Kidney (tissue), 13 donors: ENCODE measurements at regions not wholly inside any gene's neighbourhood (a gene's known extent, or its start where the extent isn't known, plus 50 kb on each side); places are given as distances from the start of the nearest gene placed in this dataset.
A peak's percentile ranks its signal among the peaks of the same experiment; 100 is the strongest.

Experiments used
- DNase-seq, 5 donors: peaks; one replicate each; pipeline ENCODE4 v3.0.0-alpha.2; 2013 to 2020
- FAIRE-seq: peaks from 2 replicates; lab custom pipeline; 2012; peaks lifted over from hg19 to GRCh38; lab: Jason Lieb, UNC
- H3K27ac ChIP-seq, 2 donors: one replicate each; pipeline ENCODE4 v1.7.0; 2013; ENCODE audit warnings: low read depth in 2 of 2, low read length in 2 of 2, inconsistent platforms in 1 of 2
- H3K27me3 ChIP-seq: one replicate; pipeline ENCODE4 v1.7.1; 2013; ENCODE audit warnings: low read length, inconsistent platforms; ENCODE audit not compliant: control insufficient read depth, insufficient read depth
- H3K36me3 ChIP-seq, 3 donors: one replicate each; pipeline versions ENCODE4 v1.7.0 to v1.7.1; 2013; ENCODE audit warnings: low read length in 3 of 3, control low read depth in 1 of 3, inconsistent platforms in 1 of 3; ENCODE audit not compliant: insufficient read depth in 3 of 3, control insufficient read depth in 2 of 3
- H3K4me1 ChIP-seq, 3 donors: one replicate each; pipeline versions ENCODE4 v1.7.0 to v1.7.1; 2013; ENCODE audit warnings: low read length in 3 of 3, inconsistent platforms in 1 of 3, low read depth in 1 of 3; ENCODE audit not compliant: control insufficient read depth in 2 of 3, insufficient read depth in 2 of 3
- H3K4me3 ChIP-seq, 3 donors: one replicate each; pipeline versions ENCODE4 v1.7.0 to v1.8.1; 2013; ENCODE audit warnings: low read length in 3 of 3, control low read depth in 1 of 3, inconsistent platforms in 1 of 3
- H3K9ac ChIP-seq, 3 donors: one replicate each; pipeline versions ENCODE4 v1.7.0 to v1.7.1; 2013; ENCODE audit warnings: low read length in 3 of 3, control low read depth in 1 of 3, inconsistent platforms in 1 of 3
- H3K9me3 ChIP-seq, 3 donors: one replicate each; pipeline versions ENCODE4 v1.7.0 to v1.7.1; 2013; ENCODE audit warnings: low read length in 3 of 3, control low read depth in 1 of 3, inconsistent platforms in 1 of 3; ENCODE audit not compliant: control insufficient read depth in 2 of 3, insufficient read depth in 1 of 3
- intact Hi-C: fragments of 100-400 bp; cut with DNase I; formaldehyde crosslinking; loops from one replicate; pipeline ENCODE4 v1.11.1; 2022
- TF ChIP-seq, protein P1 (sequence below): IDR thresholded peaks from 3 replicates; pipeline ENCODE4 v1.5.1; 2012; ENCODE audit warnings: mild to moderate bottlenecking, moderate library complexity, borderline replicate concordance; ENCODE audit not compliant: insufficient read depth; ENCODE audit errors: extremely low read depth
- donor health status: control.
- donor health status: control.
- donor health status: control.
- donor health status: control.
- donor health status: control.
- donor health status: DM: yes; HTN: yes; CAD: no.
- donor health status: Normal renal cell carcinoma (clear cell type).

GRCh38 chr5:107808671-107809137 is 138.0 kb upstream of the EFNA5 start:
- Histone ChIP-seq H3K36me3 (no peaks in the 10 kb centered on the region), H3K4me3 (no peak overlapping the region), H3K9ac (no peak overlapping the region), H3K4me1 (peaks cover 0 to 5% (median 2%) of the 10 kb centered on the region in 3 donors), H3K9me3 (no peaks in the 10 kb centered on the region), H3K27ac (no peak overlapping the region), H3K27me3 (no peaks in the 10 kb centered on the region)
- intact Hi-C loops: no loop called here
- TF ChIP-seq, protein P1, sequence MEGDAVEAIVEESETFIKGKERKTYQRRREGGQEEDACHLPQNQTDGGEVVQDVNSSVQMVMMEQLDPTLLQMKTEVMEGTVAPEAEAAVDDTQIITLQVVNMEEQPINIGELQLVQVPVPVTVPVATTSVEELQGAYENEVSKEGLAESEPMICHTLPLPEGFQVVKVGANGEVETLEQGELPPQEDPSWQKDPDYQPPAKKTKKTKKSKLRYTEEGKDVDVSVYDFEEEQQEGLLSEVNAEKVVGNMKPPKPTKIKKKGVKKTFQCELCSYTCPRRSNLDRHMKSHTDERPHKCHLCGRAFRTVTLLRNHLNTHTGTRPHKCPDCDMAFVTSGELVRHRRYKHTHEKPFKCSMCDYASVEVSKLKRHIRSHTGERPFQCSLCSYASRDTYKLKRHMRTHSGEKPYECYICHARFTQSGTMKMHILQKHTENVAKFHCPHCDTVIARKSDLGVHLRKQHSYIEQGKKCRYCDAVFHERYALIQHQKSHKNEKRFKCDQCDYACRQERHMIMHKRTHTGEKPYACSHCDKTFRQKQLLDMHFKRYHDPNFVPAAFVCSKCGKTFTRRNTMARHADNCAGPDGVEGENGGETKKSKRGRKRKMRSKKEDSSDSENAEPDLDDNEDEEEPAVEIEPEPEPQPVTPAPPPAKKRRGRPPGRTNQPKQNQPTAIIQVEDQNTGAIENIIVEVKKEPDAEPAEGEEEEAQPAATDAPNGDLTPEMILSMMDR: no peak
- peak; percentile 71 to 97 (median 95) for DNase-seq
- no peak for FAIRE-seq

DNA sequence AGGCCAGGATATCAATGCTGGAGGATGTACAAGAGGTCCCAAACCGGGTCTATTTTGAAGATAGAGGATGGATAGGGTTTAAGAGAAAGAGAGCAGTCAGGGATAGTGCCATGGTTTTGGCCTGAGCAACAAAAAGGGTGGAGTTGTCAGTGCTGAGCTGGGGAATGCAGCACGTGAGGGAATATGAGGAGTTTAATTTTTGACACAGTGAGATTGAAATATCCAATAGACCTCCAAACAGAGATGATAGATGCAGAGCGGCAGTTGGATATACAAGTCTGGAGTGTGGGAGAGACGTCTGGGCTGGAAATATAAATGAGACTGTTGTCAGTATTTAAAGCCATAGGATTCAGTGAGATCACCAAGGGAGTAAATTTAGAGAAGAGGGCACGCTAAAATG is 136.7 kb upstream of the EFNA5 start:
- H3K27ac ChIP-seq: no peak overlapping the region
- no peak overlapping the region for H3K4me3 ChIP-seq
- no peaks in the 10 kb centered on the region for H3K9me3 ChIP-seq
- no peaks in the 10 kb centered on the region for H3K36me3 ChIP-seq
- intact Hi-C loops: no loop called here
- no peak overlapping the region for H3K9ac ChIP-seq
- FAIRE-seq (no peak), DNase-seq (no peak)
- TF ChIP-seq, protein P1: no peak
- H3K4me1 ChIP-seq: peaks cover 0 to 5% (median 2%) of the 10 kb centered on the region in 3 donors
- no peaks in the 10 kb centered on the region for H3K27me3 ChIP-seq

GRCh38 chr5:107806705-107807104 is 136.0 kb upstream of the EFNA5 start:
- peaks cover 0 to 5% (median 2%) of the 10 kb centered on the region in 3 donors for H3K4me1 ChIP-seq
- no peak for DNase-seq
- H3K27me3 ChIP-seq: no peaks in the 10 kb centered on the region
- intact Hi-C loops: no loop called here
- H3K4me3 ChIP-seq: no peak overlapping the region
- no peak for FAIRE-seq
- TF ChIP-seq, protein P1: no peak
- H3K9me3 ChIP-seq: no peaks in the 10 kb centered on the region
- no peak overlapping the region for H3K27ac ChIP-seq
- H3K36me3 ChIP-seq: no peaks in the 10 kb centered on the region
- H3K9ac ChIP-seq: no peak overlapping the region

GRCh38 chr5:107806271-107806670 is 135.5 kb upstream of the EFNA5 start:
- DNase-seq: peak in 2 of 5 donors; percentile 23 to 29
- Histone ChIP-seq H3K4me3 (no peak overlapping the region), H3K4me1 (peaks cover 0 to 5% (median 2%) of the 10 kb centered on the region in 3 donors), H3K27me3 (no peaks in the 10 kb centered on the region), H3K27ac (no peak overlapping the region), H3K9me3 (no peaks in the 10 kb centered on the region), H3K9ac (no peak overlapping the region), H3K36me3 (no peaks in the 10 kb centered on the region)
- intact Hi-C loops: no loop called here
- TF ChIP-seq, protein P1: no peak
- no peak for FAIRE-seq
